Umbilical cord (tissue), 1 donor: ENCODE measurements at regions not wholly inside any gene's neighbourhood (a gene's known extent, or its start where the extent isn't known, plus 50 kb on each side); places are given as distances from the start of the nearest gene placed in this dataset.

Experiments used
- DNase-seq: peaks from one replicate; pipeline ENCODE4 v3.0.0-alpha.2; 2015; ENCODE audit warnings: low spot score

DNA sequence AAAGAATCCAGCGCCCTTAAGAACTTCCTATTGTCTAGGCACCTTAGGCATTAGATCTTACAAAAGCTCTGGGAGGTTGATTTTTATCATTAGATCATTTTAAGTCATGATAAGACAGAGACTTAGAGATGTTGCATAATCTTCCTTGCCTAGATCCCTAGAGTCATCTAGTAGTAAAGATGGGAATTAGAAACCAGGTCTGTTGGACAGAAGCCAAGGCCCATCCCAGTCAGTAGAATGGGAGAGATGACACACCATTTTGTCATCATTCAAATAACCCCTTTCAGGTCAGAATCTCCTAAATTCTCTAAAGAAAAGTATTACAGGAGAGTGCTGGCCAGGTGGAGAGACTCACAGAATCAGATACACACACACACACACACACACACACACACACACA is 579.1 kb downstream of the BMP2 start:
- DNase-seq = peak; percentile 3

GRCh38 chr20:7347409-7347808 is 579.9 kb downstream of the BMP2 start:
- DNase-seq = peak; percentile 74

GRCh38 chr20:7348253-7348652 is 580.8 kb downstream of the BMP2 start:
- DNase-seq = peak; percentile 7

GRCh38 chr20:7352165-7352564 is 584.7 kb downstream of the BMP2 start:
- no peak for DNase-seq

DNA sequence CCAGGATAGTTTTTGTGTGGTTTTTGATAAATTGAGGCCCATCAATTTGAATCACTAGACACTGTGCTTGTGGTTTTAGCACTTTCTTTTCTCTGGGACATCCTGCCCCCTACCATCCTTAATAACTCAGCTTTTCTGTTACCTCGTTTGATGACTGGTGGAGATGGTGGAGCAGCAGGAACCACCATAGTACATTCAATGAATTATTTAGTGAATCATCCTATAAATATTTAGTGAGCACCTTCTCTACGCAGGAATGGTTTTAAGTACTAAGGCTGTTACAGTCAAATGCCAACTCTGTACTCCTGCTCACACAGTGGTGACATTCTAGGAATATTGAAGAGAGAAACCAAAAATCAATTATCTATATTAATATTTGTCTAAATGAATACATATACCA is 585.2 kb downstream of the HAO1 start:
- no peak for DNase-seq

DNA sequence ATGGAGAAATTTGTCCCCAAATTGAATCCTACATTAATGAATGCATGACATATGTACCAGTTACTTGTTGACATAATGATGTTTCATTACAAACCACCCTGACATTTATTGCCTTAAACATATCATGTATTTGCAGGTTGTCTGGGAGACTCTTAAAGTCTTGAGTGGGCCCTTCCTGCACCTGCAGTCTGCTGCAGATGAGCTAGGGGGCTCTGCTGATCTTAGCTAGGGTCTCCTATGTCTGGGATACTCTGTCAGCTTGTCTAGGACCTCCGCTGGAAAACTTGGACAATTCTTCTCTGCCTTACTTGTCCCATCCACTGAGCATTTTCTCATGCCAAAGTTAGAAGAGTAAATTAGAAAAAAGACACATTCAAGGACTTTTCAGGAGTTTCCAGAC is 581.6 kb downstream of the HAO1 start:
- no peak for DNase-seq

GRCh38 chr20:7359739-7360138 is 580.5 kb downstream of the HAO1 start:
- DNase-seq = no peak

DNA sequence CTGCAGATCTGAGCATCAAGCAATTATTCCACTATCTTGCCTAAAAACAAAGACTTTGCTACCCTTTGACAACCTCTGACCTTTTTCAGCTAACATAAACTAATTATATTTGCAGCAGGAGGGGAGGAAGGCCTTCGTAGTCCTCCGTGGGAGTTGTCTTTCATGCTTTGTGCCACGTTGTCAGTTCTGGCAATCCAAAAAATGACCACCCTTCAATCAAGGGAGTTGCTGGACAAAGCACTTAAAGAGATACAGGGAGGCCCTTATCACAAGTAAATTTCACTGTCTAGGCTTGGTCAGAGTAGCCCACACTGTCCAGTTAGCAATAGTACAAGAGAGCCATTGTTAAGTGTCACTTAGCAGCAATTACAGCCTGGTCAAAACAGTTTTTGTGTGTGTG is 578.9 kb downstream of the HAO1 start:
- DNase-seq = no peak

GRCh38 chr20:7361931-7362330 is 578.3 kb downstream of the HAO1 start:
- no peak for DNase-seq

- no peak for DNase-seq
These were observed 577.7 kb downstream of the HAO1 start for GRCh38 chr20:7362601-7363000.

GRCh38 chr20:7366189-7366588 is 574.1 kb downstream of the HAO1 start:
- DNase-seq = no peak

- DNase-seq = peak; percentile 78
These were observed 568.6 kb downstream of the HAO1 start for GRCh38 chr20:7371518-7372163.

- DNase-seq = no peak
These were observed 564.4 kb downstream of the HAO1 start for GRCh38 chr20:7375905-7376304.

- no peak for DNase-seq
These were observed 561.2 kb downstream of the HAO1 start for GRCh38 chr20:7378864-7379605.

DNA sequence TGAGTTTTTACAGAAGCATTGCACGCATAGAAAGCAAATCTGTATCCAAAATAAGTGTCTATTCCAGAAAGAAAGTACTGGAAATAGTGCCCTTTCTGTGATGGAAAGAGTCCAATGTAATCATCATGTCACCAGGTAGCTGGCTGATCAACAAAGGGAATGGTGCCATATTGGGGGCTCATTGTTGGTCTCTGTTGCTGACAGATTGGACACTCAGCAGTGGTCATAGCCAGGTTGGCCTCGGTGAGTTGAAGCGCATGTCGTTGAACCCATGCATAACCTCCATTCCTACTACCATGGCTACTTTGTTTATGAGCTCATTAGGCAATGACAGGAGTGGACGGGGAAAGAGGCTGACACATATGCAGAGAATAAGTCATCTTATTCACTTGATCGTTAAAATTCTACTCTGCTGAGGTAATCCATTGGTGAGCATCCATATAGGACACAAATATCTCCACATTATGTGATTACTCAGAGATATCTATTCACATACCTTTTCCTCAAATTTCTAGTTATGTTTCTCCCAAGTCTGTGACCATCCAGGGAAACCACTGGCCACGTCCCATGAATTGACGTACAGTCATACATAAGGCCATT is 560.5 kb downstream of the HAO1 start:
- DNase-seq = no peak

DNA sequence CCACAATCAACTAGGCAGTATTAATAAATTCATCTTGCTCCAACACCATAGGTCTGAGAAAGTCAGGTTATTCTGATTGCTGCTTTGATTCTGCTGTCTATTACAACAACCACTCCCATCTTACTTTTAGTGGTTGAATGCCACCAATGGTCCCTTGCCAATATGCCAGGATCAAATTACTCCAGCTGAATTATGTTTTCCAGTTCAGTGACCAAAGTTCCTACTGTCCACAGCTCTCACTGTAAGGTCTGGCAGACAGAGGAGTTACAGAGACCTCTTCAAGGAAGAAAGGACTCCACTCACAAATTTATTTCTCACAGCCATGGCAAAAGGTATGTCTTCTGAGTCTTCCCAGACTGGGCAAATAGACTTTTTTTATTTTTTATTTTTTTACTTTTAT is 557.0 kb downstream of the HAO1 start:
- no peak for DNase-seq

DNA sequence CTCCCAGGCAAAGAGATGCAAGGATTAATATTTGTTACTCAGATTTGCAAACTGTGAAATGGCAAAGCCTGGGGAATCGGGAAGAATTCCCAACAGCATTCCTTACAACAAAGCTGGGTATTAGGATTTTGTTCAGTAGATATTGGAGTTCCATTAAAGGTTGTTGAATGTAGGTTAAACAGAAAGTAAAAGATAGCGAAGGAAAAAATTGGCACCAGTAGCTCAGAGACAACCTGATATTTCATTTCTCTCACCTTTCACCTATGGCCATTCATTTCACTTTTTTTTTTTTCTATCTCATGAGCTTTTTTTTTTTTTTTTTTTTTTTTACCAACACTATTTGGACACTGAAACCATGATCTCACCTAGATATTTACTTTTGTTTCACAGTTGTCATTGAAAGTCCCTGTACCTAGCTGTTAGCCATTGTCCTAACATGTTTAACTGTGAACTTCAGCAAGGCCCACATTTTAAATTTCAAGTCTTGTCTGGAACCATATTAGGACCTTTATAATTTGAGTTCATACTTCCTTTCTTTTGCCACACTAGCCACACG is 552.5 kb downstream of the HAO1 start:
- no peak for DNase-seq

DNA sequence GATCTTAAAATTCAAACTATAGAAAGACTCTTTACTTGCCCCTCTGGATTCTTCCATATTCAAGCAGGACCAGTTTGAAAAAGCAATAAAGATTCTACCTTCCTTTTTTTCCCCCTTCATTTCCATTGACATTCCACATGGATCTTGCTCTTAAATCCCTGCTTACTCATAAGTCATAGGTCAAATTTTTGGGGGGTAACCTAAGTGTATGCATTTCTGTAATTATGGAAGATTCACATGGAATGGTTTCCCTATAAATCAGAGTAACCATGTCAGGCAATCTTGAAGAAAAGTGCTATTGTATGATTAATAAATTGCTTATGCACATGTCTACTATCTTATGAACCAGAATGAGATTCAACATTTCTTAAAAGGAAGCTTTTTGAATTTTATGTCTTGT is 551.0 kb downstream of the HAO1 start:
- DNase-seq = no peak

GRCh38 chr20:7392542-7393206 is 547.6 kb downstream of the HAO1 start:
- no peak for DNase-seq

GRCh38 chr20:7399114-7399513 is 541.1 kb downstream of the HAO1 start:
- DNase-seq = no peak

GRCh38 chr20:7399575-7399974 is 540.7 kb downstream of the HAO1 start:
- no peak for DNase-seq

GRCh38 chr20:7406671-7407070 is 533.6 kb downstream of the HAO1 start:
- DNase-seq = no peak
